Frontal cortex (tissue), 3 donors: ENCODE measurements at regions not wholly inside any gene's neighbourhood (a gene's known extent, or its start where the extent isn't known, plus 50 kb on each side); places are given as distances from the start of the nearest gene placed in this dataset.
"Not testable (repeated sequence)": the region's sequence is repeated elsewhere in the genome, so short reads cannot be mapped to it uniquely, and the experiment has no call there.

Experiments
- DNase-seq, 2 donors: peaks; one replicate each; pipeline ENCODE4 v3.0.0; 2012; ENCODE audit warnings: low spot score in 2 of 2
- FAIRE-seq: peaks from 2 replicates; lab custom pipeline; 2012; peaks lifted over from hg19 to GRCh38; lab: Jason Lieb, UNC
- donor health status: control.
- donor health status: control.
- donor health status: control.

GRCh38 chr2:13822365-13822764 lies 810.2 kb upstream of the LRATD1 start:
- FAIRE-seq (no peak), DNase-seq (no peak)

- DNase-seq (no peak), FAIRE-seq (no peak)
These were observed 806.1 kb upstream of the LRATD1 start for GRCh38 chr2:13826314-13826853.

- DNase-seq (no peak), FAIRE-seq (no peak)
These were observed 773.9 kb upstream of the LRATD1 start for GRCh38 chr2:13858626-13859025.

GRCh38 chr2:13868275-13868674 lies 764.2 kb upstream of the LRATD1 start:
- not testable (repeated sequence) for DNase-seq
- FAIRE-seq = peak; percentile 55

- no peak for DNase-seq
- no peak for FAIRE-seq
These were observed 756.0 kb upstream of the LRATD1 start for GRCh38 chr2:13876491-13877037.

GRCh38 chr2:13877571-13877970 lies 754.9 kb upstream of the LRATD1 start:
- DNase-seq (no peak), FAIRE-seq (no peak)

- no peak for FAIRE-seq
- no peak for DNase-seq
These were observed 748.1 kb upstream of the LRATD1 start for GRCh38 chr2:13884291-13884976.

GRCh38 chr2:13901526-13901925 lies 731.0 kb upstream of the LRATD1 start:
- no peak for DNase-seq
- FAIRE-seq = no peak

GRCh38 chr2:13905831-13906230 lies 726.7 kb upstream of the LRATD1 start:
- FAIRE-seq (no peak), DNase-seq (no peak)

GRCh38 chr2:13916066-13916465 lies 716.5 kb upstream of the LRATD1 start:
- FAIRE-seq (no peak), DNase-seq (no peak)

GRCh38 chr2:13917958-13918357 lies 714.6 kb upstream of the LRATD1 start:
- no peak for DNase-seq

GRCh38 chr2:13919981-13920382 lies 712.5 kb upstream of the LRATD1 start:
- DNase-seq (no peak), FAIRE-seq (no peak)

More at GRCh38 chr2:13917958-13918357, 714.6 kb upstream of the LRATD1 start:
- FAIRE-seq = no peak

- no peak for FAIRE-seq
These were observed 711.3 kb upstream of the LRATD1 start for GRCh38 chr2:13921245-13921644.

GRCh38 chr2:13923823-13924222 lies 708.7 kb upstream of the LRATD1 start:
- DNase-seq = no peak
- FAIRE-seq = no peak

More at GRCh38 chr2:13921245-13921644, 711.3 kb upstream of the LRATD1 start:
- no peak for DNase-seq

GRCh38 chr2:13942111-13942510 lies 690.4 kb upstream of the LRATD1 start:
- DNase-seq = no peak
- no peak for FAIRE-seq

- no peak for FAIRE-seq
- no peak for DNase-seq
These were observed 681.8 kb upstream of the LRATD1 start for GRCh38 chr2:13950761-13951160.

GRCh38 chr2:13968811-13969210 lies 663.7 kb upstream of the LRATD1 start:
- FAIRE-seq (no peak), DNase-seq (no peak)

- DNase-seq = no peak
- no peak for FAIRE-seq
These were observed 646.3 kb upstream of the LRATD1 start for GRCh38 chr2:13986119-13986720.

- FAIRE-seq (no peak), DNase-seq (no peak)
These were observed 636.0 kb upstream of the LRATD1 start for GRCh38 chr2:13996527-13996926.

- no peak for DNase-seq
- FAIRE-seq = no peak
These were observed 621.3 kb upstream of the LRATD1 start for GRCh38 chr2:14011190-14011589.

- no peak for FAIRE-seq
These were observed 617.3 kb upstream of the LRATD1 start for GRCh38 chr2:14015113-14015630.

More at GRCh38 chr2:14015113-14015630, 617.3 kb upstream of the LRATD1 start:
- DNase-seq = no peak
